MM.1S (cell line): ENCODE measurements at regions not wholly inside any gene's neighbourhood (a gene's known extent, or its start where the extent isn't known, plus 50 kb on each side); places are given as distances from the start of the nearest gene placed in this dataset.

Experiments
- EZH2 ChIP-seq: fragments of 300-600 bp; sonication (generic); optimal IDR thresholded peaks from 2 replicates; pipeline ENCODE3; 2017; ENCODE audit warnings: low read depth, mild to moderate bottlenecking, antibody characterized with exemption, low read length, mixed read lengths
- TF ChIP-seq, protein P1 (sequence below): fragments of 300-600 bp; sonication (generic); IDR thresholded peaks from 2 replicates; pipeline ENCODE4 v1.5.1; 2016; ENCODE audit warnings: antibody characterized with exemption, low read length, mixed read lengths

DNA sequence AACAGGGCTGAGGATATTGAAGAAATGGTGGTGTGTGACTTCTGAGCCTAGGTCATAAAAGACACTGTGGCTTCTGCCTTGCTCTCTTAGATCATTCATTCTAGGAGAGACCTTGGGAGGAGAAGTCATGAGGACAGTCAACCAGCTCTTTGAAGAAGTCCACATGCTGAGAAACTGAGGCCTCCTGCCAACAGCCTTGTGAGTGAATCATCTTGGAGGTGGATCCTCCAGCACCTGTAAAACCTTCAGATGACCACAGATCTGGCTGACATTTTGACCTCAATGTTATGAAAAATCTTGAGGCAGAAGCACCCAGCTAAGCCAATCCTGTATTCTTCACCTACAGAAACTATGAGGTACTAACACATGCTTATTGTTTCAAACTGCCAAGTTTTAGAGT, 165.9 kb downstream of the CARTPT start:
- TF ChIP-seq EZH2: no peak
- TF ChIP-seq, protein P1, sequence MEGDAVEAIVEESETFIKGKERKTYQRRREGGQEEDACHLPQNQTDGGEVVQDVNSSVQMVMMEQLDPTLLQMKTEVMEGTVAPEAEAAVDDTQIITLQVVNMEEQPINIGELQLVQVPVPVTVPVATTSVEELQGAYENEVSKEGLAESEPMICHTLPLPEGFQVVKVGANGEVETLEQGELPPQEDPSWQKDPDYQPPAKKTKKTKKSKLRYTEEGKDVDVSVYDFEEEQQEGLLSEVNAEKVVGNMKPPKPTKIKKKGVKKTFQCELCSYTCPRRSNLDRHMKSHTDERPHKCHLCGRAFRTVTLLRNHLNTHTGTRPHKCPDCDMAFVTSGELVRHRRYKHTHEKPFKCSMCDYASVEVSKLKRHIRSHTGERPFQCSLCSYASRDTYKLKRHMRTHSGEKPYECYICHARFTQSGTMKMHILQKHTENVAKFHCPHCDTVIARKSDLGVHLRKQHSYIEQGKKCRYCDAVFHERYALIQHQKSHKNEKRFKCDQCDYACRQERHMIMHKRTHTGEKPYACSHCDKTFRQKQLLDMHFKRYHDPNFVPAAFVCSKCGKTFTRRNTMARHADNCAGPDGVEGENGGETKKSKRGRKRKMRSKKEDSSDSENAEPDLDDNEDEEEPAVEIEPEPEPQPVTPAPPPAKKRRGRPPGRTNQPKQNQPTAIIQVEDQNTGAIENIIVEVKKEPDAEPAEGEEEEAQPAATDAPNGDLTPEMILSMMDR: no peak
